ENCODE measurements at regions not wholly inside any gene's neighbourhood (a gene's known extent, or its start where the extent isn't known, plus 50 kb on each side); places are given as distances from the start of the nearest gene placed in this dataset.

GRCh38 chr6:4677011-4677750 lies 99.0 kb upstream of the CDYL start:
- no peaks in the 10 kb centered on the region for H3K9me3 ChIP-seq (replicated peaks; ENCODE audit: control insufficient read depth, low read depth, low read length)
- H3K4me1 ChIP-seq (ENCODE audit: control insufficient read depth, insufficient read depth, low read length), result no peaks in the 10 kb centered on the region
- WGBS (ENCODE audit: insufficient coverage), result 65% methylated on average over 9 of the region's 11 CpGs
- no peaks in the 10 kb centered on the region for H3K36me3 ChIP-seq (ENCODE audit: control insufficient read depth, insufficient read depth, low read length)
- no peak overlapping the region for H3K27ac ChIP-seq (ENCODE audit: low read length)
- no peak overlapping the region for H3K4me3 ChIP-seq (ENCODE audit: low read length)
- DNase-seq, result no peak
- H3K27me3 ChIP-seq (ENCODE audit: control insufficient read depth, insufficient read depth, low read length), result no peaks in the 10 kb centered on the region

GRCh38 chr6:4676016-4676415 lies 100.2 kb upstream of the CDYL start:
- Histone ChIP-seq H3K4me3 (ENCODE audit: low read length) (no peak overlapping the region), H3K27me3 (ENCODE audit: control insufficient read depth, insufficient read depth, low read length) (no peaks in the 10 kb centered on the region), H3K4me1 (ENCODE audit: control insufficient read depth, insufficient read depth, low read length) (no peaks in the 10 kb centered on the region), H3K27ac (ENCODE audit: low read length) (no peak overlapping the region), H3K36me3 (ENCODE audit: control insufficient read depth, insufficient read depth, low read length) (no peaks in the 10 kb centered on the region), H3K9me3 (replicated peaks; ENCODE audit: control insufficient read depth, low read depth, low read length) (no peaks in the 10 kb centered on the region)
- no peak for DNase-seq
- 83% methylated on average over 6 of the region's 9 CpGs for WGBS (ENCODE audit: insufficient coverage)

GRCh38 chr6:4675121-4675520 lies 101.1 kb upstream of the CDYL start:
- H3K27me3 ChIP-seq (ENCODE audit: control insufficient read depth, insufficient read depth, low read length), result no peaks in the 10 kb centered on the region

GRCh38 chr6:4673861-4674260 lies 102.3 kb upstream of the CDYL start:
- 69% methylated on average over 3 of the region's 3 CpGs for WGBS (ENCODE audit: insufficient coverage)
- Histone ChIP-seq H3K4me1 (ENCODE audit: control insufficient read depth, insufficient read depth, low read length) (peaks cover 8% of the 10 kb centered on the region), H3K9me3 (replicated peaks; ENCODE audit: control insufficient read depth, low read depth, low read length) (no peaks in the 10 kb centered on the region), H3K4me3 (ENCODE audit: low read length) (no peak overlapping the region), H3K36me3 (ENCODE audit: control insufficient read depth, insufficient read depth, low read length) (no peaks in the 10 kb centered on the region), H3K27me3 (ENCODE audit: control insufficient read depth, insufficient read depth, low read length) (no peaks in the 10 kb centered on the region), H3K27ac (ENCODE audit: low read length) (no peak overlapping the region)
- no peak for DNase-seq

More at GRCh38 chr6:4675121-4675520, 101.1 kb upstream of the CDYL start:
- H3K4me1 ChIP-seq (ENCODE audit: control insufficient read depth, insufficient read depth, low read length), result peaks cover 6% of the 10 kb centered on the region
- DNase-seq, result no peak
- 46% methylated on average over 4 of the region's 6 CpGs for WGBS (ENCODE audit: insufficient coverage)
- H3K36me3 ChIP-seq (ENCODE audit: control insufficient read depth, insufficient read depth, low read length), result no peaks in the 10 kb centered on the region
- no peak overlapping the region for H3K4me3 ChIP-seq (ENCODE audit: low read length)
- H3K9me3 ChIP-seq (replicated peaks; ENCODE audit: control insufficient read depth, low read depth, low read length), result no peaks in the 10 kb centered on the region
- no peak overlapping the region for H3K27ac ChIP-seq (ENCODE audit: low read length)

- no CpG with 5 or more reads among the region's 3 CpGs for WGBS (ENCODE audit: insufficient coverage)
- no peaks in the 10 kb centered on the region for H3K9me3 ChIP-seq (replicated peaks; ENCODE audit: control insufficient read depth, low read depth, low read length)
Observed at GRCh38 chr6:4672772-4673171, 103.4 kb upstream of the CDYL start.

GRCh38 chr6:4671587-4672115 lies 104.6 kb upstream of the CDYL start:
- no peak overlapping the region for H3K4me3 ChIP-seq (ENCODE audit: low read length)
- H3K27me3 ChIP-seq (ENCODE audit: control insufficient read depth, insufficient read depth, low read length), result no peaks in the 10 kb centered on the region
- H3K4me1 ChIP-seq (ENCODE audit: control insufficient read depth, insufficient read depth, low read length), result peaks cover 8% of the 10 kb centered on the region
- DNase-seq, result no peak
- H3K36me3 ChIP-seq (ENCODE audit: control insufficient read depth, insufficient read depth, low read length), result no peaks in the 10 kb centered on the region
- no peak overlapping the region for H3K27ac ChIP-seq (ENCODE audit: low read length)
- no peaks in the 10 kb centered on the region for H3K9me3 ChIP-seq (replicated peaks; ENCODE audit: control insufficient read depth, low read depth, low read length)
- WGBS (ENCODE audit: insufficient coverage), result 86% methylated on average over 6 of the region's 13 CpGs

More at GRCh38 chr6:4672772-4673171, 103.4 kb upstream of the CDYL start:
- Histone ChIP-seq H3K27ac (ENCODE audit: low read length) (no peak overlapping the region), H3K4me1 (ENCODE audit: control insufficient read depth, insufficient read depth, low read length) (peaks cover 8% of the 10 kb centered on the region), H3K27me3 (ENCODE audit: control insufficient read depth, insufficient read depth, low read length) (no peaks in the 10 kb centered on the region), H3K4me3 (ENCODE audit: low read length) (no peak overlapping the region), H3K36me3 (ENCODE audit: control insufficient read depth, insufficient read depth, low read length) (no peaks in the 10 kb centered on the region)
- DNase-seq, result peak; percentile 23

GRCh38 chr6:4670824-4671409 lies 105.3 kb upstream of the CDYL start:
- Histone ChIP-seq H3K36me3 (ENCODE audit: control insufficient read depth, insufficient read depth, low read length) (no peaks in the 10 kb centered on the region), H3K27ac (ENCODE audit: low read length) (no peak overlapping the region), H3K27me3 (ENCODE audit: control insufficient read depth, insufficient read depth, low read length) (no peaks in the 10 kb centered on the region), H3K4me3 (ENCODE audit: low read length) (no peak overlapping the region), H3K9me3 (replicated peaks; ENCODE audit: control insufficient read depth, low read depth, low read length) (no peaks in the 10 kb centered on the region), H3K4me1 (ENCODE audit: control insufficient read depth, insufficient read depth, low read length) (peaks cover 8% of the 10 kb centered on the region)
- no peak for DNase-seq
- no CpG with 5 or more reads among the region's 2 CpGs for WGBS (ENCODE audit: insufficient coverage)

GRCh38 chr6:4670290-4670689 lies 105.9 kb upstream of the CDYL start:
- H3K4me1 ChIP-seq (ENCODE audit: control insufficient read depth, insufficient read depth, low read length), result peaks cover 8% of the 10 kb centered on the region
- H3K4me3 ChIP-seq (ENCODE audit: low read length), result no peak overlapping the region
- H3K9me3 ChIP-seq (replicated peaks; ENCODE audit: control insufficient read depth, low read depth, low read length), result no peaks in the 10 kb centered on the region
- no peaks in the 10 kb centered on the region for H3K27me3 ChIP-seq (ENCODE audit: control insufficient read depth, insufficient read depth, low read length)
- no peaks in the 10 kb centered on the region for H3K36me3 ChIP-seq (ENCODE audit: control insufficient read depth, insufficient read depth, low read length)
- peak; percentile 24 for DNase-seq
- WGBS (ENCODE audit: insufficient coverage), result 100% methylated on average over 1 of the region's 10 CpGs
- no peak overlapping the region for H3K27ac ChIP-seq (ENCODE audit: low read length)

GRCh38 chr6:4668271-4669179 lies 107.7 kb upstream of the CDYL start:
- H3K36me3 ChIP-seq (ENCODE audit: control insufficient read depth, insufficient read depth, low read length), result no peaks in the 10 kb centered on the region
- H3K27ac ChIP-seq (ENCODE audit: low read length), result no peak overlapping the region
- no peak for DNase-seq
- 83% methylated on average over 7 of the region's 10 CpGs for WGBS (ENCODE audit: insufficient coverage)
- H3K4me3 ChIP-seq (ENCODE audit: low read length), result no peak overlapping the region
- peaks cover 19% of the 10 kb centered on the region for H3K4me1 ChIP-seq (ENCODE audit: control insufficient read depth, insufficient read depth, low read length)
- H3K27me3 ChIP-seq (ENCODE audit: control insufficient read depth, insufficient read depth, low read length), result no peaks in the 10 kb centered on the region
- no peaks in the 10 kb centered on the region for H3K9me3 ChIP-seq (replicated peaks; ENCODE audit: control insufficient read depth, low read depth, low read length)

GRCh38 chr6:4667591-4667990 lies 108.6 kb upstream of the CDYL start:
- no peaks in the 10 kb centered on the region for H3K27me3 ChIP-seq (ENCODE audit: control insufficient read depth, insufficient read depth, low read length)
- H3K4me3 ChIP-seq (ENCODE audit: low read length), result no peak overlapping the region
- DNase-seq, result no peak
- peaks cover 23% of the 10 kb centered on the region for H3K4me1 ChIP-seq (ENCODE audit: control insufficient read depth, insufficient read depth, low read length)
- WGBS (ENCODE audit: insufficient coverage), result no CpG with 5 or more reads among the region's 2 CpGs
- H3K36me3 ChIP-seq (ENCODE audit: control insufficient read depth, insufficient read depth, low read length), result no peaks in the 10 kb centered on the region
- H3K9me3 ChIP-seq (replicated peaks; ENCODE audit: control insufficient read depth, low read depth, low read length), result no peaks in the 10 kb centered on the region
- H3K27ac ChIP-seq (ENCODE audit: low read length), result no peak overlapping the region
